CD14-positive monocyte (primary cell): ENCODE measurements at regions not wholly inside any gene's neighbourhood (a gene's known extent, or its start where the extent isn't known, plus 50 kb on each side); places are given as distances from the start of the nearest gene placed in this dataset.

Experiments used
- DNase-seq, 3 donors: peaks; one replicate each; pipeline ENCODE4 v3.0.0-alpha.2; 2011 to 2022
- H2AFZ ChIP-seq: 2 replicates; pipeline ENCODE4 v1.6.0; 2012; ENCODE audit warnings: mild to moderate bottlenecking, low read depth, low read length, inconsistent platforms; ENCODE audit not compliant: insufficient read depth, poor library complexity, severe bottlenecking
- H3K27ac ChIP-seq, 2 donors: 1 replicate in 1 of 2; 2 replicates in 1 of 2; pipeline ENCODE4 v1.5.1; 2012 to 2013; ENCODE audit warnings: low read length in 2 of 2, control low read depth in 1 of 2, inconsistent platforms in 1 of 2, low read depth in 1 of 2, mild to moderate bottlenecking in 1 of 2
- H3K27me3 ChIP-seq, 2 donors: one replicate each; pipeline versions ENCODE4 v1.6.0 to v1.6.1; 2011 to 2013; ENCODE audit warnings: low read length in 2 of 2; ENCODE audit not compliant: control insufficient read depth in 2 of 2, insufficient read depth in 2 of 2
- H3K36me3 ChIP-seq, 2 donors: replicated peaks in 1 of 2; 1 replicate in 1 of 2; 2 replicates in 1 of 2; pipeline versions ENCODE4 v1.5.1 to v1.6.1; 2012 to 2013; ENCODE audit warnings: low read length in 2 of 2, control low read depth in 1 of 2, inconsistent platforms in 1 of 2, mild to moderate bottlenecking in 1 of 2; ENCODE audit not compliant: insufficient read depth in 2 of 2, control insufficient read depth in 1 of 2
- H3K4me1 ChIP-seq, 2 donors: 1 replicate in 1 of 2; 2 replicates in 1 of 2; pipeline versions ENCODE4 v1.5.1 to v1.6.1; 2012 to 2013; ENCODE audit warnings: low read length in 2 of 2, control low read depth in 1 of 2, inconsistent platforms in 1 of 2, mild to moderate bottlenecking in 1 of 2, moderate library complexity in 1 of 2; ENCODE audit not compliant: insufficient read depth in 2 of 2, control insufficient read depth in 1 of 2
- H3K4me2 ChIP-seq: replicated peaks from 2 replicates; pipeline ENCODE3; 2012; ENCODE audit warnings: low read length, moderate library complexity, mild to moderate bottlenecking; ENCODE audit not compliant: poor library complexity, severe bottlenecking; ENCODE audit errors: extremely low read depth
- H3K4me3 ChIP-seq, 3 experiments: fragments of 200-600 bp in 1 of 3; sonication (generic) in 1 of 3; replicated peaks in 1 of 3; 1 replicate in 2 of 3; 2 replicates in 1 of 3; pipeline ENCODE4 v1.5.1; 2011 to 2013; ENCODE audit warnings: low read length in 3 of 3, mild to moderate bottlenecking in 3 of 3, control low read depth in 2 of 3, low read depth in 2 of 3, inconsistent platforms in 1 of 3, moderate library complexity in 1 of 3
- H3K79me2 ChIP-seq: 2 replicates; pipeline ENCODE4 v1.6.0; 2012; ENCODE audit warnings: mild to moderate bottlenecking, control low read depth, inconsistent platforms, low read length, moderate library complexity; ENCODE audit not compliant: insufficient read depth
- H3K9ac ChIP-seq: 2 replicates; pipeline ENCODE4 v1.6.0; 2017; ENCODE audit warnings: low read length, mild to moderate bottlenecking; ENCODE audit not compliant: insufficient read depth, poor library complexity, severe bottlenecking
- H3K9me3 ChIP-seq, 2 donors: replicated peaks in 1 of 2; 1 replicate in 1 of 2; 2 replicates in 1 of 2; pipeline versions ENCODE4 v1.5.1 to v1.6.1; 2012 to 2013; ENCODE audit warnings: low read length in 2 of 2, control low read depth in 1 of 2; ENCODE audit not compliant: control insufficient read depth in 1 of 2, insufficient read depth in 1 of 2
- H4K20me1 ChIP-seq: 2 replicates; pipeline ENCODE4 v1.6.0; 2012; ENCODE audit warnings: mild to moderate bottlenecking, low read length, control low read depth, moderate library complexity; ENCODE audit not compliant: insufficient read depth
- H3K27ac Mint-ChIP-seq, 7 donors: one replicate each; pipeline ENCODE4 v1.8.0; 2020; ENCODE audit warnings: mild to moderate bottlenecking in 7 of 7, mixed read lengths in 7 of 7, moderate library complexity in 6 of 7, inconsistent platforms in 2 of 7
- H3K27me3 Mint-ChIP-seq, 3 donors: one replicate each; pipeline ENCODE4 v1.8.0; 2021 to 2022; ENCODE audit warnings: low read depth in 3 of 3, mild to moderate bottlenecking in 3 of 3, mixed read lengths in 3 of 3, moderate library complexity in 3 of 3, inconsistent platforms in 1 of 3
- H3K36me3 Mint-ChIP-seq, 2 donors: one replicate each; pipeline ENCODE4 v1.8.0; 2020; ENCODE audit warnings: mixed read lengths in 2 of 2, inconsistent platforms in 1 of 2, mild to moderate bottlenecking in 1 of 2
- H3K4me1 Mint-ChIP-seq: one replicate; pipeline ENCODE4 v1.8.0; 2020; ENCODE audit warnings: mild to moderate bottlenecking, mixed read lengths
- H3K4me3 Mint-ChIP-seq, 2 donors: one replicate each; pipeline ENCODE4 v1.8.0; 2020; ENCODE audit warnings: mild to moderate bottlenecking in 2 of 2, mixed read lengths in 2 of 2, moderate library complexity in 1 of 2
- H3K9me3 Mint-ChIP-seq, 7 donors: one replicate each; pipeline ENCODE4 v1.8.0; 2020 to 2022; ENCODE audit warnings: mixed read lengths in 7 of 7, mild to moderate bottlenecking in 6 of 7, moderate library complexity in 6 of 7, inconsistent platforms in 2 of 7
- WGBS: methylation state at CpG from one replicate; pipeline ENCODE4 v1.1.5; 2013; ENCODE audit warnings: missing lambda C conversion rate; ENCODE audit not compliant: insufficient coverage; 5-methylcytosine and 5-hydroxymethylcytosine counted together
- intact Hi-C, 2 donors: fragments of 100-400 bp; cut with micrococcal nuclease; formaldehyde crosslinking; loops; one replicate each; pipeline versions ENCODE4 v1.15.0 to v1.15.1; 2023
- TF ChIP-seq, protein P1 (sequence below): fragments of 200-600 bp; IDR thresholded peaks from one replicate; pipeline ENCODE4 v1.8.0; 2022; ENCODE audit warnings: antibody characterized with exemption, mild to moderate bottlenecking

DNA sequence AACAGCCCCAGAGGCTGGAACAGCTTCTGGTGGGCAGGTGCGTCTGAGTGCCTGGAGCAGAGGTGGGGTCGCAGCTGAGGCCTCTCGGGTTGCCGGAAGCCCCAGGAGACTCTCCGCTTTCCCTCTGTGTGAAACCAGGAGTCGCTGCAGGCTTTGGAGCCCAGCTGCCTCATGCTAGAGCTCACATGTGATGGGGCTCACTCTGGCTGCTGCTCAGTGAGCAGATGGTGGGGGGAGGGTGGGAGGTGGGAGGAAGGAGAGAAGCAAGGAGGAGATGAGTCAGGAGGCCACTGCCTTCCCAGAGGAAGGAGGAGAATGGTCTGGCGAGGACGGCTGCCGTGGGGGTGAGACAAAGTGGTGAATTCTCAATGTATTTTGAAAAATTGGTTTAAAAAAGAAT is 290.1 kb upstream of the CHRNA7 start:
- Mint-ChIP-seq H3K36me3 (no peaks in the 10 kb centered on the region), H3K27me3 (peaks cover 0 to 6% (median 2%) of the 10 kb centered on the region in 3 donors), H3K27ac (no peak overlapping the region), H3K9me3 (peaks cover 6 to 26% (median 16%) of the 10 kb centered on the region in 7 donors), H3K4me3 (no peak overlapping the region), H3K4me1 (no peaks in the 10 kb centered on the region)
- no peaks in the 10 kb centered on the region for H3K27me3 ChIP-seq
- H4K20me1 ChIP-seq, result no peaks in the 10 kb centered on the region
- H3K9me3 ChIP-seq, result peaks cover 0 to 11% of the 10 kb centered on the region in 2 donors
- TF ChIP-seq, protein P1, sequence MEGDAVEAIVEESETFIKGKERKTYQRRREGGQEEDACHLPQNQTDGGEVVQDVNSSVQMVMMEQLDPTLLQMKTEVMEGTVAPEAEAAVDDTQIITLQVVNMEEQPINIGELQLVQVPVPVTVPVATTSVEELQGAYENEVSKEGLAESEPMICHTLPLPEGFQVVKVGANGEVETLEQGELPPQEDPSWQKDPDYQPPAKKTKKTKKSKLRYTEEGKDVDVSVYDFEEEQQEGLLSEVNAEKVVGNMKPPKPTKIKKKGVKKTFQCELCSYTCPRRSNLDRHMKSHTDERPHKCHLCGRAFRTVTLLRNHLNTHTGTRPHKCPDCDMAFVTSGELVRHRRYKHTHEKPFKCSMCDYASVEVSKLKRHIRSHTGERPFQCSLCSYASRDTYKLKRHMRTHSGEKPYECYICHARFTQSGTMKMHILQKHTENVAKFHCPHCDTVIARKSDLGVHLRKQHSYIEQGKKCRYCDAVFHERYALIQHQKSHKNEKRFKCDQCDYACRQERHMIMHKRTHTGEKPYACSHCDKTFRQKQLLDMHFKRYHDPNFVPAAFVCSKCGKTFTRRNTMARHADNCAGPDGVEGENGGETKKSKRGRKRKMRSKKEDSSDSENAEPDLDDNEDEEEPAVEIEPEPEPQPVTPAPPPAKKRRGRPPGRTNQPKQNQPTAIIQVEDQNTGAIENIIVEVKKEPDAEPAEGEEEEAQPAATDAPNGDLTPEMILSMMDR, result no peak
- DNase-seq, result no peak
- H3K36me3 ChIP-seq, result no peaks in the 10 kb centered on the region
- H3K9ac ChIP-seq, result no peak overlapping the region
- no peak overlapping the region for H3K4me3 ChIP-seq
- H3K79me2 ChIP-seq, result no peaks in the 10 kb centered on the region
- intact Hi-C loops, result no loop called here
- no peak overlapping the region for H3K27ac ChIP-seq
- H3K4me1 ChIP-seq, result no peaks in the 10 kb centered on the region
- H3K4me2 ChIP-seq, result no peak overlapping the region
- H2AFZ ChIP-seq, result no peak overlapping the region
- WGBS, result 77% methylated on average over 8 of the region's 9 CpGs

DNA sequence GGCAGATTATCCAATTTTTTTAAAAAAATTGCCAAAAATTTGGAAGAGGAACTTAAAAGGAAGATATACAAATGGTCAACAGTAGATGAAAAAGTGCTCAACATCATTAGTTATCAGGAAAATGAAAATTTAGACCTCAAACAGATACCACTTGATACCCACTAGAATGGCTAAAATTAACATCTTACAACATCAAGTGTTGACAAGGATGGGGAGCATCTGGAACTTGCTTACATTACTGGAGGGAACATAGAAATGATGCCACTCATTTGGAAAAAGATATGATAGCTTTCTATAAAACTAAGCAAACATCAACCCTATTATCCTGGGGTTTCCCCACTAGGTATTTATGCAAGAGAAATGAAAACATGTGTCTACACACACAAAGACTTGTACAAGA is 284.5 kb upstream of the CHRNA7 start:
- H3K36me3 ChIP-seq, result no peaks in the 10 kb centered on the region
- no peak overlapping the region for H3K27ac ChIP-seq
- H2AFZ ChIP-seq, result no peak overlapping the region
- no peaks in the 10 kb centered on the region for H3K9me3 ChIP-seq
- TF ChIP-seq, protein P1, result no peak
- H3K36me3 Mint-ChIP-seq, result no peaks in the 10 kb centered on the region
- no peak overlapping the region for H3K4me3 Mint-ChIP-seq
- H3K4me2 ChIP-seq, result no peak overlapping the region
- no peak overlapping the region for H3K27ac Mint-ChIP-seq
- H3K9me3 Mint-ChIP-seq, result peaks cover 0 to 19% (median 9%) of the 10 kb centered on the region in 7 donors
- no peak overlapping the region for H3K9ac ChIP-seq
- no peaks in the 10 kb centered on the region for H3K27me3 ChIP-seq
- no peak for DNase-seq
- no peak overlapping the region for H3K4me3 ChIP-seq
- no peaks in the 10 kb centered on the region for H3K79me2 ChIP-seq
- H3K4me1 Mint-ChIP-seq, result no peaks in the 10 kb centered on the region
- H3K27me3 Mint-ChIP-seq, result peaks cover 0 to 6% (median 2%) of the 10 kb centered on the region in 3 donors
- H3K4me1 ChIP-seq, result no peaks in the 10 kb centered on the region
- intact Hi-C loops, result no loop called here
- no peaks in the 10 kb centered on the region for H4K20me1 ChIP-seq
